ENCODE measurements at regions not wholly inside any gene's neighbourhood (a gene's known extent, or its start where the extent isn't known, plus 50 kb on each side); places are given as distances from the start of the nearest gene placed in this dataset.

- TF ChIP-seq CTCF (IDR thresholded peaks at IDR 0.05; ENCODE audit: low read depth, low read length, poor library complexity, severe bottlenecking) (no peak), EZH2phosphoT487 (IDR thresholded peaks at IDR 0.05; ENCODE audit: borderline replicate concordance, low read length) (no peak)
Observed at GRCh38 chr1:13900583-13900982, 200.6 kb downstream of the PRDM2 start.

Measured in DOHH2 (cell line).